Neural cell (in vitro differentiated cells): ENCODE measurements at regions not wholly inside any gene's neighbourhood (a gene's known extent, or its start where the extent isn't known, plus 50 kb on each side); places are given as distances from the start of the nearest gene placed in this dataset.

ENCODE experiments used
- H2AFZ ChIP-seq: fragments of 200-600, 300-800 bp; sonication (generic), shearing (Covaris generic); 2 replicates; pipeline ENCODE4 v1.6.0; 2014; ENCODE audit warnings: low read depth, mild to moderate bottlenecking, antibody characterized with exemption, low read length, moderate library complexity
- H3F3A ChIP-seq: fragments of 200-600 bp; shearing (Covaris generic); 2 replicates; pipeline ENCODE4 v1.6.1; 2016; ENCODE audit warnings: mild to moderate bottlenecking, moderate library complexity, mixed read lengths, antibody characterized with exemption, low read length; ENCODE audit not compliant: insufficient read depth, poor library complexity, severe bottlenecking
- H3K27ac ChIP-seq: fragments of 200-600, 300-800 bp; sonication (generic), shearing (Covaris generic); 2 replicates; pipeline ENCODE4 v1.5.1; 2014; ENCODE audit warnings: mild to moderate bottlenecking, low read length, moderate library complexity
- H3K27me3 ChIP-seq: fragments of 300-800, 200-600 bp; sonication (generic), shearing (Covaris generic); 2 replicates; pipeline ENCODE4 v1.6.0; 2014; ENCODE audit warnings: mild to moderate bottlenecking, low read depth, low read length, moderate library complexity; ENCODE audit not compliant: insufficient read depth
- H3K36me3 ChIP-seq: fragments of 300-800, 200-600 bp; sonication (generic), shearing (Covaris generic); 2 replicates; pipeline ENCODE4 v1.5.1; 2014; ENCODE audit warnings: mild to moderate bottlenecking, antibody characterized with exemption, low read length, moderate library complexity; ENCODE audit not compliant: insufficient read depth
- H3K4me2 ChIP-seq: fragments of 300-800, 200-600 bp; sonication (generic), shearing (Covaris generic); 2 replicates; pipeline ENCODE4 v1.6.0; 2014; ENCODE audit warnings: mild to moderate bottlenecking, low read length
- H3K4me3 ChIP-seq: fragments of 300-800, 200-600 bp; sonication (generic), shearing (Covaris generic); 2 replicates; pipeline ENCODE4 v1.5.1; 2014; ENCODE audit warnings: mild to moderate bottlenecking, low read length, moderate library complexity
- H3K79me2 ChIP-seq: fragments of 200-600 bp; shearing (Covaris generic); replicated peaks from 2 replicates; pipeline ENCODE4 v1.6.0; 2014; ENCODE audit warnings: mild to moderate bottlenecking, low read length, moderate library complexity; ENCODE audit not compliant: insufficient read depth
- H3K9ac ChIP-seq: fragments of 300-800, 200-600 bp; sonication (generic), shearing (Covaris generic); 2 replicates; pipeline ENCODE4 v1.6.1; 2016; ENCODE audit warnings: mild to moderate bottlenecking, low read length, mixed read lengths
- H3K9me2 ChIP-seq: fragments of 200-600 bp; shearing (Covaris generic); 2 replicates; pipeline ENCODE4 v1.6.1; 2016; ENCODE audit warnings: mild to moderate bottlenecking, low read length, mixed read lengths; ENCODE audit not compliant: insufficient read depth
- H3K9me3 ChIP-seq: fragments of 200-600, 300-800 bp; sonication (generic), shearing (Covaris generic); 2 replicates; pipeline ENCODE4 v1.6.1; 2016; ENCODE audit warnings: mild to moderate bottlenecking, mixed run types, low read length, moderate library complexity, mixed read lengths
- H4K20me1 ChIP-seq: fragments of 200-600 bp; shearing (Covaris generic); 2 replicates; pipeline ENCODE4 v1.6.1; 2016; ENCODE audit warnings: mild to moderate bottlenecking, mixed run types; ENCODE audit not compliant: insufficient read depth
- EP300 ChIP-seq: fragments of 450-650 bp; conservative IDR thresholded peaks from 2 replicates; pipeline ENCODE4 v1.6.1; 2014; ENCODE audit warnings: antibody characterized with exemption, mild to moderate bottlenecking, moderate library complexity; ENCODE audit not compliant: poor library complexity, severe bottlenecking
- EZH2 ChIP-seq: fragments of 200-600, 300-800 bp; shearing (Covaris generic), sonication (generic); IDR thresholded peaks from 2 replicates; pipeline ENCODE4 v1.6.1; 2014; ENCODE audit warnings: antibody characterized with exemption, low read length, borderline replicate concordance, mild to moderate bottlenecking; ENCODE audit not compliant: insufficient read depth, poor library complexity, severe bottlenecking
- MXI1 ChIP-seq: fragments of 450-650 bp; conservative IDR thresholded peaks from 2 replicates; pipeline ENCODE4 v1.6.1; 2014; ENCODE audit warnings: antibody characterized with exemption, mild to moderate bottlenecking; ENCODE audit not compliant: poor library complexity, severe bottlenecking
- POLR2AphosphoS5 ChIP-seq: IDR thresholded peaks from 2 replicates; pipeline ENCODE4 v1.6.1; 2012
- RAD21 ChIP-seq: fragments of 450-650 bp; conservative IDR thresholded peaks from 2 replicates; pipeline ENCODE4 v1.6.1; 2014; ENCODE audit warnings: antibody characterized with exemption, mild to moderate bottlenecking, moderate library complexity
- SMC3 ChIP-seq: fragments of 450-650 bp; conservative IDR thresholded peaks from 2 replicates; pipeline ENCODE4 v1.6.1; 2014; ENCODE audit warnings: antibody characterized with exemption, mild to moderate bottlenecking, moderate library complexity; ENCODE audit not compliant: poor library complexity
- TAF1 ChIP-seq: IDR thresholded peaks from 2 replicates; pipeline ENCODE4 v1.6.1; 2012; ENCODE audit warnings: low read depth
- TF ChIP-seq, protein P1 (sequence below): fragments of 450-650 bp; IDR thresholded peaks from 2 replicates; pipeline ENCODE4 v1.5.1; 2014; ENCODE audit warnings: antibody characterized with exemption, mild to moderate bottlenecking, moderate library complexity; ENCODE audit not compliant: poor library complexity, severe bottlenecking
- TF ChIP-seq, protein P2 (sequence below): IDR thresholded peaks from 2 replicates; pipeline ENCODE4 v1.6.1; 2012; ENCODE audit warnings: borderline replicate concordance

DNA sequence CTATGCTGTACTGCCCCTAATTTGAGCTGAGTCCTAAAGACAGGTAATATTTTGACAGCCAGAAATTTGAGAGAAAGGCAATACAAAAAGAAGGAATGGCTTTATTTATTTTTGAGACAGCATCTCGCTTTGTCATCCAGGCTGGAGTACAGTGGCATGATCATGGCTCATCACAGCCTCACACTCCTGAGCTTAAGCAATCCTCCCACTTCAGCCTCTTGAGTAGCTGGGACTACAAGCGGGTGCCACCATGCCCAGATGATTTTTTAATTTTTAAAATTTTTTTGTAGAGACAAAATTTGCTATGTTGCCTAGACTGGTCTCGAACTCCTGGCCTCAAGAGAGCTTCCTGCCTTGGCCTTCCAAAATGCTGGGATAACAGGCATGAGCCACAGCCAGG, 77.4 kb upstream of the SLC4A7 start:
- H3K4me2 ChIP-seq, result no peak overlapping the region
- no peaks in the 10 kb centered on the region for H3F3A ChIP-seq
- H3K79me2 ChIP-seq, result no peaks in the 10 kb centered on the region
- no peak for TF ChIP-seq POLR2AphosphoS5
- TF ChIP-seq, protein P1, sequence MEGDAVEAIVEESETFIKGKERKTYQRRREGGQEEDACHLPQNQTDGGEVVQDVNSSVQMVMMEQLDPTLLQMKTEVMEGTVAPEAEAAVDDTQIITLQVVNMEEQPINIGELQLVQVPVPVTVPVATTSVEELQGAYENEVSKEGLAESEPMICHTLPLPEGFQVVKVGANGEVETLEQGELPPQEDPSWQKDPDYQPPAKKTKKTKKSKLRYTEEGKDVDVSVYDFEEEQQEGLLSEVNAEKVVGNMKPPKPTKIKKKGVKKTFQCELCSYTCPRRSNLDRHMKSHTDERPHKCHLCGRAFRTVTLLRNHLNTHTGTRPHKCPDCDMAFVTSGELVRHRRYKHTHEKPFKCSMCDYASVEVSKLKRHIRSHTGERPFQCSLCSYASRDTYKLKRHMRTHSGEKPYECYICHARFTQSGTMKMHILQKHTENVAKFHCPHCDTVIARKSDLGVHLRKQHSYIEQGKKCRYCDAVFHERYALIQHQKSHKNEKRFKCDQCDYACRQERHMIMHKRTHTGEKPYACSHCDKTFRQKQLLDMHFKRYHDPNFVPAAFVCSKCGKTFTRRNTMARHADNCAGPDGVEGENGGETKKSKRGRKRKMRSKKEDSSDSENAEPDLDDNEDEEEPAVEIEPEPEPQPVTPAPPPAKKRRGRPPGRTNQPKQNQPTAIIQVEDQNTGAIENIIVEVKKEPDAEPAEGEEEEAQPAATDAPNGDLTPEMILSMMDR, result no peak
- no peak for TF ChIP-seq MXI1
- TF ChIP-seq, protein P2, sequence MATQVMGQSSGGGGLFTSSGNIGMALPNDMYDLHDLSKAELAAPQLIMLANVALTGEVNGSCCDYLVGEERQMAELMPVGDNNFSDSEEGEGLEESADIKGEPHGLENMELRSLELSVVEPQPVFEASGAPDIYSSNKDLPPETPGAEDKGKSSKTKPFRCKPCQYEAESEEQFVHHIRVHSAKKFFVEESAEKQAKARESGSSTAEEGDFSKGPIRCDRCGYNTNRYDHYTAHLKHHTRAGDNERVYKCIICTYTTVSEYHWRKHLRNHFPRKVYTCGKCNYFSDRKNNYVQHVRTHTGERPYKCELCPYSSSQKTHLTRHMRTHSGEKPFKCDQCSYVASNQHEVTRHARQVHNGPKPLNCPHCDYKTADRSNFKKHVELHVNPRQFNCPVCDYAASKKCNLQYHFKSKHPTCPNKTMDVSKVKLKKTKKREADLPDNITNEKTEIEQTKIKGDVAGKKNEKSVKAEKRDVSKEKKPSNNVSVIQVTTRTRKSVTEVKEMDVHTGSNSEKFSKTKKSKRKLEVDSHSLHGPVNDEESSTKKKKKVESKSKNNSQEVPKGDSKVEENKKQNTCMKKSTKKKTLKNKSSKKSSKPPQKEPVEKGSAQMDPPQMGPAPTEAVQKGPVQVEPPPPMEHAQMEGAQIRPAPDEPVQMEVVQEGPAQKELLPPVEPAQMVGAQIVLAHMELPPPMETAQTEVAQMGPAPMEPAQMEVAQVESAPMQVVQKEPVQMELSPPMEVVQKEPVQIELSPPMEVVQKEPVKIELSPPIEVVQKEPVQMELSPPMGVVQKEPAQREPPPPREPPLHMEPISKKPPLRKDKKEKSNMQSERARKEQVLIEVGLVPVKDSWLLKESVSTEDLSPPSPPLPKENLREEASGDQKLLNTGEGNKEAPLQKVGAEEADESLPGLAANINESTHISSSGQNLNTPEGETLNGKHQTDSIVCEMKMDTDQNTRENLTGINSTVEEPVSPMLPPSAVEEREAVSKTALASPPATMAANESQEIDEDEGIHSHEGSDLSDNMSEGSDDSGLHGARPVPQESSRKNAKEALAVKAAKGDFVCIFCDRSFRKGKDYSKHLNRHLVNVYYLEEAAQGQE, result no peak
- TF ChIP-seq TAF1, result no peak
- no peak for TF ChIP-seq EZH2
- no peak for TF ChIP-seq EP300
- TF ChIP-seq SMC3, result no peak
- no peak for TF ChIP-seq RAD21
- H3K4me3 ChIP-seq, result no peak overlapping the region
- no peak overlapping the region for H3K9ac ChIP-seq
- H4K20me1 ChIP-seq, result no peaks in the 10 kb centered on the region
- H3K9me3 ChIP-seq, result no peaks in the 10 kb centered on the region
- no peaks in the 10 kb centered on the region for H3K9me2 ChIP-seq
- no peak overlapping the region for H3K27ac ChIP-seq
- H2AFZ ChIP-seq, result no peak overlapping the region
- no peaks in the 10 kb centered on the region for H3K36me3 ChIP-seq
- H3K27me3 ChIP-seq, result no peaks in the 10 kb centered on the region

DNA sequence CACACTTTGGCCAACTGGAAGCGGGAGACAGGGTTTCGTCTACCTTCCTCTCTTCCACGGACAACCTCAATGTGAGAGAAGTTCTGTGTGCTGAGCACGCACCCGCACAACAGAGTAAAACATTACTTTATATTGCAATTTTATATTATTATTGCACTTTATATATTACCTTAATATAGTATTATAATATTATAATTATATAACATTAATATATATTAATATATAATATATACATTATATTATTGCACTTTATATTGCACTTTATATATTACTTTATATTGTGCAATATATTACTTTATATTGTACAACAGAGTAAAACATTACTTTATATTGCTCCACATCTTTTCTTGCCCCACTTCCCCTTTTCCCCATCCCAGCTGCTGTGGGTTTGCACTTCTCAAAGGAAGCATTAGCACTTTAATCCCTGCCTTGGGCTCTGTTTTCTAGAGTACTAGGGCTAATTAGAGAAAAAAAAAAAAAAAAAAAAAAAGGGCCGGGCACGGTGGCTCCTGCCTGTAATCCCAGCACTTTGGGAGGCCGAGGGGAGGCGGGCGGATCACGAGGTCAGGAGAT, 76.4 kb upstream of the SLC4A7 start:
- H3F3A ChIP-seq, result no peaks in the 10 kb centered on the region
- no peak overlapping the region for H3K4me2 ChIP-seq
- H3K9me2 ChIP-seq, result no peaks in the 10 kb centered on the region
- H4K20me1 ChIP-seq, result no peaks in the 10 kb centered on the region
- TF ChIP-seq TAF1 (no peak), MXI1 (no peak), POLR2AphosphoS5 (no peak), RAD21 (no peak), EP300 (no peak), SMC3 (no peak), EZH2 (no peak)
- TF ChIP-seq, protein P1, result no peak
- TF ChIP-seq, protein P2, result no peak
- H3K36me3 ChIP-seq, result no peaks in the 10 kb centered on the region
- no peaks in the 10 kb centered on the region for H3K27me3 ChIP-seq
- no peak overlapping the region for H3K9ac ChIP-seq
- no peaks in the 10 kb centered on the region for H3K79me2 ChIP-seq
- H2AFZ ChIP-seq, result no peak overlapping the region
- H3K27ac ChIP-seq, result no peak overlapping the region
- H3K9me3 ChIP-seq, result no peaks in the 10 kb centered on the region
- H3K4me3 ChIP-seq, result no peak overlapping the region
